ENCODE measurements at regions not wholly inside any gene's neighbourhood (a gene's known extent, or its start where the extent isn't known, plus 50 kb on each side); places are given as distances from the start of the nearest gene placed in this dataset.

- H3K4me1 Mint-ChIP-seq (ENCODE audit: low read depth, unreplicated experiment): peaks cover 8% of the 10 kb centered on the region
- no peaks in the 10 kb centered on the region for H3K9me3 Mint-ChIP-seq (ENCODE audit: low read depth, unreplicated experiment)
- CTCF ChIA-PET: interaction anchor here (0.5 kb wide), 1 partner anchor 27 kb away, joined by 3 read pairs; no protein-coding TSS in a partner anchor
- intact Hi-C loops (cut with micrococcal nuclease; ENCODE audit: unreplicated experiment): no loop called here
- H3K27me3 Mint-ChIP-seq (ENCODE audit: unreplicated experiment): peaks cover 25% of the 10 kb centered on the region
- TF ChIP-seq CTCF (IDR thresholded peaks at IDR 0.05; ENCODE audit: unreplicated experiment): no peak
- no peak overlapping the region for H3K4me3 Mint-ChIP-seq (ENCODE audit: low read depth, unreplicated experiment)
- BruUV-seq (replicated peaks): no TSS peak
- no peaks in the 10 kb centered on the region for H3K36me3 Mint-ChIP-seq (ENCODE audit: insufficient read depth, unreplicated experiment)
- no peak overlapping the region for H3K27ac Mint-ChIP-seq (ENCODE audit: unreplicated experiment)
- DNase-seq: no peak
Observed at GRCh38 chr6:37580176-37580955, 80.7 kb upstream of the CCDC167 start.

DNA sequence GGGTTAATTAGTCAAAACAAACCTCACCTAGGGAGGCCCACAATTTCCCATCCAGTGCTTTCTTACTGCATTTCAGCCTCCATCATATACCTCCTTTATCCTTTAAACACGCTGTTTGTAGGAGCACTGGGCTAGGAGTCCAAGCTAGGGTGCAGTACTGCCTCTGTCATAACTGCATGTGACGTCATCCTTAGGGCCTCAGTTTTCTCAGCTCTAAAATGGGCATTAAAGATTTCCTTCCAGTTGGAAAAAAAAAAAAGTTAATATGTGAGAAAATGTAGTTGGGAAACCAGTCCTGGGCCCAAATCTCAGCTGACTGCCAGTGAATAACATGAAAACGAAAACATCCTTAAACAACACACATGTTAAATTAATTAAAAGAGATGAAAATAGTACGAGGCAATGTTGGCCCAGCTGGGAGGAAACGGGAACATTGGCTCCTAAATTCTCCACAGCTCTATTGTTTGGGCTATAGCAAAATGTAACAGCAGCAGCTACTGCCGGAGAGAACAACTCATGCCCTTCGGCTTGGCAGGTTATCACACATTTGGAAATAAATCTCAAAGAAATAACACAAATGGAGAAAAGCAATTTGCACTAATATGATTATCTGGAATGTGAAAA lies 79.9 kb upstream of the CCDC167 start:
- H3K4me1 Mint-ChIP-seq (ENCODE audit: low read depth, unreplicated experiment): peaks cover 8% of the 10 kb centered on the region
- DNase-seq: no peak
- H3K36me3 Mint-ChIP-seq (ENCODE audit: insufficient read depth, unreplicated experiment): no peaks in the 10 kb centered on the region
- no TSS peak for BruUV-seq (replicated peaks)
- H3K27me3 Mint-ChIP-seq (ENCODE audit: unreplicated experiment): peaks cover 17% of the 10 kb centered on the region
- intact Hi-C loops (cut with micrococcal nuclease; ENCODE audit: unreplicated experiment): no loop called here
- CTCF ChIA-PET: interaction anchor here (0.7 kb wide), 1 partner anchor 160 kb away, joined by 3 read pairs; no protein-coding TSS in a partner anchor
- no peak overlapping the region for H3K4me3 Mint-ChIP-seq (ENCODE audit: low read depth, unreplicated experiment)
- TF ChIP-seq CTCF (IDR thresholded peaks at IDR 0.05; ENCODE audit: unreplicated experiment): no peak
- no peaks in the 10 kb centered on the region for H3K9me3 Mint-ChIP-seq (ENCODE audit: low read depth, unreplicated experiment)
- H3K27ac Mint-ChIP-seq (ENCODE audit: unreplicated experiment): no peak overlapping the region

- DNase-seq: no peak
- intact Hi-C loops (cut with micrococcal nuclease; ENCODE audit: unreplicated experiment): no loop called here
- H3K27me3 Mint-ChIP-seq (ENCODE audit: unreplicated experiment): peaks cover 2% of the 10 kb centered on the region
- no peaks in the 10 kb centered on the region for H3K9me3 Mint-ChIP-seq (ENCODE audit: low read depth, unreplicated experiment)
- H3K4me1 Mint-ChIP-seq (ENCODE audit: low read depth, unreplicated experiment): peaks cover 8% of the 10 kb centered on the region
- no peak overlapping the region for H3K4me3 Mint-ChIP-seq (ENCODE audit: low read depth, unreplicated experiment)
- no TSS peak for BruUV-seq (replicated peaks)
- CTCF ChIA-PET: interaction anchor here (0.6 kb wide), 1 partner anchor 1713 kb away, joined by 4 read pairs; no protein-coding TSS in a partner anchor
- H3K27ac Mint-ChIP-seq (ENCODE audit: unreplicated experiment): no peak overlapping the region
- TF ChIP-seq CTCF (IDR thresholded peaks at IDR 0.05; ENCODE audit: unreplicated experiment): no peak
- H3K36me3 Mint-ChIP-seq (ENCODE audit: insufficient read depth, unreplicated experiment): no peaks in the 10 kb centered on the region
Observed at GRCh38 chr6:37578104-37578503, 78.4 kb upstream of the CCDC167 start.

DNA sequence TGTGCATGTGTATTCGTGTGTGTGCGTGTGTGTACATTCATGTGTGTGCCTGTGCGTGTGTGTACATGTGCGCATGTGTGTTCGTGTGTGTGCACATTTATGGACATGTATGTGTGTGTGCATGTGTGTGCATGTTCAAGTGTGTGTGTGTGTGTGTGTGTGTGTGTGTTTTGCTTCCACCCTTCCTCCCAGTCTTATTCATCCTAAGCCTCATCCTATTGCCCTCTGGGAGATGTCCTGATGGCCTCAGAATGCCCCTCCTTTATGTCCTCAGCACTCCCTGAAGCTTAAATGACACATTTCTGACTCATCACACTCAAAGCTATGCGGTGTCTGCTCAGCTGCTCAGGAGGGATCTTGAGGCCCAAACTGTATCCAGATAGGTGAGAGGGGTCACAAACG lies 76.6 kb upstream of the CCDC167 start:
- Mint-ChIP-seq H3K4me1 (ENCODE audit: low read depth, unreplicated experiment) (no peaks in the 10 kb centered on the region), H3K27me3 (ENCODE audit: unreplicated experiment) (peaks cover 13% of the 10 kb centered on the region), H3K27ac (ENCODE audit: unreplicated experiment) (no peak overlapping the region), H3K4me3 (ENCODE audit: low read depth, unreplicated experiment) (no peak overlapping the region), H3K36me3 (ENCODE audit: insufficient read depth, unreplicated experiment) (no peaks in the 10 kb centered on the region), H3K9me3 (ENCODE audit: low read depth, unreplicated experiment) (no peaks in the 10 kb centered on the region)
- intact Hi-C loops (cut with micrococcal nuclease; ENCODE audit: unreplicated experiment): no loop called here
- DNase-seq: no peak
- TF ChIP-seq CTCF (IDR thresholded peaks at IDR 0.05; ENCODE audit: unreplicated experiment): no peak
- no TSS peak for BruUV-seq (replicated peaks)
- CTCF ChIA-PET: interaction anchor here (1.4 kb wide), 1 partner anchor 10 kb away, joined by 4 read pairs; no protein-coding TSS in a partner anchor

Data from Calu3 (cell line).